Panc1 (cell line): ENCODE measurements at regions not wholly inside any gene's neighbourhood (a gene's known extent, or its start where the extent isn't known, plus 50 kb on each side); places are given as distances from the start of the nearest gene placed in this dataset.

ENCODE experiments used
- ATAC-seq: fragments of 200-7000 bp; cut with Tn5 transposase; 2 replicates; pipeline ENCODE4 v1.9.1; 2020; ENCODE audit warnings: mild to moderate bottlenecking, moderate library complexity
- BruUV-seq: library from RNA; stranded (reverse); fragments of 400-500 nt; replicated peaks from 2 replicates; lab custom pipeline; 2021; lab: Mats Ljungman, UMichigan
- CTCF ChIA-PET: fragments of 300-600 bp; sonication (Branson Sonifier 250); formaldehyde crosslinking; loops from one replicate; lab custom pipeline; 2022; ENCODE audit warnings: antibody characterized with exemption; lab: Charles Lee
- POLR2A ChIA-PET: fragments of 300-600 bp; sonication (Branson Sonifier 250); formaldehyde crosslinking; loops from one replicate; lab custom pipeline; 2022; ENCODE audit warnings: antibody characterized with exemption; lab: Charles Lee
- DNase-seq: peaks from one replicate; pipeline ENCODE4 v3.0.0-alpha.2; 2010; ENCODE audit warnings: low read depth, low spot score
- H3K27ac ChIP-seq: 2 replicates; pipeline ENCODE4 v1.5.1; 2011; ENCODE audit warnings: mild to moderate bottlenecking, low read length, inconsistent platforms
- H3K27me3 ChIP-seq: fragments of 200-500 bp; sonication (Bioruptor generic); 2 replicates; pipeline ENCODE4 v1.6.0; 2014; ENCODE audit warnings: low read length, inconsistent platforms; ENCODE audit not compliant: control insufficient read depth, insufficient read depth
- H3K36me3 ChIP-seq: fragments of 200-500 bp; sonication (Bioruptor generic); 2 replicates; pipeline ENCODE4 v1.5.1; 2014; ENCODE audit warnings: inconsistent platforms, mild to moderate bottlenecking, low read length, moderate library complexity; ENCODE audit not compliant: control insufficient read depth, insufficient read depth
- H3K4me1 ChIP-seq: 2 replicates; pipeline ENCODE4 v1.5.1; 2011; ENCODE audit warnings: inconsistent platforms, mild to moderate bottlenecking, low read length, moderate library complexity; ENCODE audit not compliant: control insufficient read depth, insufficient read depth
- H3K4me3 ChIP-seq, 2 experiments: 2 replicates each; pipeline ENCODE4 v1.5.1; 2011 to 2012; ENCODE audit warnings: low read depth in 2 of 2, low read length in 2 of 2, mild to moderate bottlenecking in 2 of 2, inconsistent platforms in 1 of 2, moderate library complexity in 1 of 2
- H3K9me3 ChIP-seq: fragments of 200-500 bp; sonication (Bioruptor generic); 2 replicates; pipeline ENCODE4 v1.5.1; 2014; ENCODE audit warnings: low read depth, mild to moderate bottlenecking, inconsistent platforms, low read length, moderate library complexity; ENCODE audit not compliant: control insufficient read depth, insufficient read depth
- CTCF ChIP-seq: fragments of 450-650 bp; IDR thresholded peaks from 2 replicates; pipeline ENCODE4 v1.5.1; 2017; ENCODE audit warnings: mild to moderate bottlenecking
- POLR2AphosphoS5 ChIP-seq: IDR thresholded peaks from 2 replicates; pipeline ENCODE4 v1.6.1; 2012; ENCODE audit warnings: mild to moderate bottlenecking, low read depth, low read length, moderate library complexity
- REST ChIP-seq, 2 experiments: IDR thresholded peaks; 2 replicates each; pipeline ENCODE4 v1.6.1; 2011 to 2012; ENCODE audit warnings: low read depth in 2 of 2, control low read depth in 1 of 2, low read length in 1 of 2, mild to moderate bottlenecking in 1 of 2, moderate library complexity in 1 of 2; ENCODE audit not compliant: insufficient read depth in 1 of 2
- SIN3A ChIP-seq: IDR thresholded peaks from 2 replicates; pipeline ENCODE4 v1.6.1; 2012; ENCODE audit warnings: low read depth, mild to moderate bottlenecking, low read length, moderate library complexity, borderline replicate concordance; ENCODE audit not compliant: insufficient read depth
- TCF7L2 ChIP-seq: IDR thresholded peaks from 2 replicates; pipeline ENCODE4 v1.6.1; 2011; ENCODE audit warnings: mild to moderate bottlenecking, low read depth, low read length, inconsistent platforms
- in situ Hi-C: cut with HindIII; loops from 2 replicates; pipeline ENCODE4 v1.10.0; 2016; ENCODE audit warnings: low sequenced_read_pairs, low pct_unique_long_range_greater_than_20kb
- intact Hi-C: fragments of 100-400 bp; cut with micrococcal nuclease; formaldehyde crosslinking; loops from one replicate; pipeline ENCODE4 v1.10.0; 2022; ENCODE audit not compliant: unreplicated experiment

- CTCF ChIA-PET = no interaction called here
- BruUV-seq = no TSS peak
- H3K36me3 ChIP-seq = no peaks in the 10 kb centered on the region
- TF ChIP-seq REST (IDR thresholded peaks at IDR 0.05; ENCODE audit: insufficient read depth in 1 of 2, low read depth in 2 of 2, low read length in 1 of 2) = no peak
- TF ChIP-seq CTCF = no peak
- no peak for TF ChIP-seq SIN3A
- no peak for TF ChIP-seq TCF7L2
- no peak for TF ChIP-seq POLR2AphosphoS5
- H3K9me3 ChIP-seq = no peaks in the 10 kb centered on the region
- in situ Hi-C loops (no loop called here), intact Hi-C loops (no loop called here)
- ATAC-seq (no peak), DNase-seq (no peak)
- no peaks in the 10 kb centered on the region for H3K27me3 ChIP-seq
- H3K27ac ChIP-seq = no peak overlapping the region
- H3K4me1 ChIP-seq = no peaks in the 10 kb centered on the region
- POLR2A ChIA-PET = no interaction called here
- H3K4me3 ChIP-seq = no peak overlapping the region
These were observed 149.5 kb downstream of the TMTC3 start for GRCh38 chr12:88291498-88292131.

GRCh38 chr12:88298014-88298682, 156.0 kb downstream of the TMTC3 start:
- in situ Hi-C loops (no loop called here), intact Hi-C loops (no loop called here)
- no peaks in the 10 kb centered on the region for H3K9me3 ChIP-seq
- no peaks in the 10 kb centered on the region for H3K36me3 ChIP-seq
- no peak for TF ChIP-seq POLR2AphosphoS5
- DNase-seq (no peak), ATAC-seq (no peak)
- H3K27ac ChIP-seq = no peak overlapping the region
- CTCF ChIA-PET = no interaction called here
- POLR2A ChIA-PET = no interaction called here
- no TSS peak for BruUV-seq
- no peaks in the 10 kb centered on the region for H3K27me3 ChIP-seq
- H3K4me1 ChIP-seq = no peaks in the 10 kb centered on the region; the same call in 1 of the 2 replicates
- no peak overlapping the region for H3K4me3 ChIP-seq

GRCh38 chr12:88298761-88299242, 156.7 kb downstream of the TMTC3 start:
- CTCF ChIA-PET = no interaction called here
- intact Hi-C loops = no loop called here
- H3K4me3 ChIP-seq = no peak overlapping the region
- H3K27ac ChIP-seq = no peak overlapping the region
- in situ Hi-C loops = no loop called here
- peak; percentile 75 for ATAC-seq
- POLR2A ChIA-PET = no interaction called here
- TF ChIP-seq SIN3A (no peak), CTCF (no peak), POLR2AphosphoS5 (no peak), TCF7L2 (no peak), REST (IDR thresholded peaks at IDR 0.05; ENCODE audit: insufficient read depth in 1 of 2, low read depth in 2 of 2, low read length in 1 of 2) (no peak)
- no peak for DNase-seq
- H3K36me3 ChIP-seq = no peaks in the 10 kb centered on the region
- H3K9me3 ChIP-seq = no peaks in the 10 kb centered on the region
- H3K4me1 ChIP-seq = no peaks in the 10 kb centered on the region; the same call in 1 of the 2 replicates
- BruUV-seq = no TSS peak
- H3K27me3 ChIP-seq = no peaks in the 10 kb centered on the region
